IMR-90 (cell line): ENCODE measurements at regions not wholly inside any gene's neighbourhood (a gene's known extent, or its start where the extent isn't known, plus 50 kb on each side); places are given as distances from the start of the nearest gene placed in this dataset.

ENCODE experiments used
- CEBPB ChIP-seq: IDR thresholded peaks from 2 replicates; pipeline ENCODE4 v1.6.1; 2012; ENCODE audit warnings: low read depth, low read length, improper control_type of control experiment
- CTCF ChIP-seq: conservative IDR thresholded peaks from 2 replicates; pipeline ENCODE4 v1.5.1; 2012; ENCODE audit warnings: mild to moderate bottlenecking, low read depth, low read length, improper control_type of control experiment
- ELK1 ChIP-seq: fragments of 150-350 bp; IDR thresholded peaks from 2 replicates; pipeline ENCODE4 v1.6.1; 2016; ENCODE audit warnings: low read depth, mild to moderate bottlenecking, low read length, moderate library complexity, borderline replicate concordance
- POLR2A ChIP-seq: IDR thresholded peaks from 2 replicates; pipeline ENCODE4 v1.6.1; 2012; ENCODE audit warnings: mild to moderate bottlenecking, low read depth, low read length
- RAD21 ChIP-seq: IDR thresholded peaks from 2 replicates; pipeline ENCODE4 v1.6.1; 2012; ENCODE audit warnings: low read length, improper control_type of control experiment

- TF ChIP-seq CEBPB (no peak), CTCF (no peak), POLR2A (no peak), ELK1 (no peak), RAD21 (no peak)
Measured at GRCh38 chr1:90147093-90147492, 152.2 kb downstream of the ZNF326 start.
